ENCODE measurements at regions not wholly inside any gene's neighbourhood (a gene's known extent, or its start where the extent isn't known, plus 50 kb on each side); places are given as distances from the start of the nearest gene placed in this dataset.

DNA sequence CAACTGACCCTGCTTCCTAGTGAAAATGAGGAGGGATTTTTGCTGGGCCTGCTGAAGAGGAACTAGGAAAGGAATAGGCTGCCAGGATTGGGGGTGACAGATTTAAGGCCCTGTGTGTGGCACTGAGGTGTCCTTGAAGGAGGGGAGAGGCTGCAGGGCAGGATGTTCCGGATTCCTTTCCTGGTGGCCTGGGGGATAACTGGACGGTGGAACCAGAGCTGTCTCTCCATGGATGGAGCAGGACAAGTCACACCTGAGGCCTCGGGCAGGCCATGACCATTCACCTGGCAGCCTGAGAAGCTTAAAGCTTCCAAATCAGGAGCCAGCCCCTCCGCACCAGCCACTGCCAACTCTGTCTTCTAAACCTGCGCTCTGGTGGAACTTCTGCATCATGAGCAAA lies 56.0 kb upstream of the SLC22A23 start:
- Histone ChIP-seq H3K9me3 (no peaks in the 10 kb centered on the region), H3K4me2 (no peak overlapping the region), H3K4me3 (no peak overlapping the region), H3K27ac (no peak overlapping the region), H3K4me1 (peaks cover 26% of the 10 kb centered on the region)
- ATAC-seq (no peak), DNase-seq (ENCODE audit: low read depth in 1 of 2, low spot score in 1 of 2) (no peak), FAIRE-seq (no peak)
- 80% methylated on average over 3 of the region's 5 CpGs for WGBS (ENCODE audit: missing lambda C conversion rate)
- TF ChIP-seq POLR2A (IDR thresholded peaks at IDR 0.05; ENCODE audit: low read length) (no peak), MAFK (IDR thresholded peaks at IDR 0.05; ENCODE audit: partially characterized antibody) (no peak), RCOR1 (IDR thresholded peaks at IDR 0.05; ENCODE audit: low read depth, low read length) (no peak), ESRRA (IDR thresholded peaks at IDR 0.05; ENCODE audit: borderline replicate concordance, low read length) (no peak), JUNB (IDR thresholded peaks at IDR 0.05) (no peak), HOXA7 (CRISPR knock-in tag; IDR thresholded peaks at IDR 0.05) (no peak), HDAC2 (IDR thresholded peaks at IDR 0.05) (no peak), PHF8 (IDR thresholded peaks at IDR 0.05; ENCODE audit: borderline replicate concordance, low read depth) (no peak), CBX8 (IDR thresholded peaks at IDR 0.05) (no peak), RAD21 (conservative IDR thresholded peaks at IDR 0.05 in 1 of 2, IDR thresholded peaks at IDR 0.05 in 1 of 2) (no peak)
- TF ChIP-seq, protein P1, sequence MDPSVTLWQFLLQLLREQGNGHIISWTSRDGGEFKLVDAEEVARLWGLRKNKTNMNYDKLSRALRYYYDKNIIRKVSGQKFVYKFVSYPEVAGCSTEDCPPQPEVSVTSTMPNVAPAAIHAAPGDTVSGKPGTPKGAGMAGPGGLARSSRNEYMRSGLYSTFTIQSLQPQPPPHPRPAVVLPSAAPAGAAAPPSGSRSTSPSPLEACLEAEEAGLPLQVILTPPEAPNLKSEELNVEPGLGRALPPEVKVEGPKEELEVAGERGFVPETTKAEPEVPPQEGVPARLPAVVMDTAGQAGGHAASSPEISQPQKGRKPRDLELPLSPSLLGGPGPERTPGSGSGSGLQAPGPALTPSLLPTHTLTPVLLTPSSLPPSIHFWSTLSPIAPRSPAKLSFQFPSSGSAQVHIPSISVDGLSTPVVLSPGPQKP (IDR thresholded peaks at IDR 0.05; ENCODE audit: low read depth, low read length): no peak
- POLR2A ChIA-PET: no interaction called here
- CTCF ChIA-PET: interaction anchor here (0.8 to 3.4 kb wide), 4 partner anchors 12 to 220 kb away, joined by 3 to 11 read pairs (median 6); no protein-coding TSS in a partner anchor

DNA sequence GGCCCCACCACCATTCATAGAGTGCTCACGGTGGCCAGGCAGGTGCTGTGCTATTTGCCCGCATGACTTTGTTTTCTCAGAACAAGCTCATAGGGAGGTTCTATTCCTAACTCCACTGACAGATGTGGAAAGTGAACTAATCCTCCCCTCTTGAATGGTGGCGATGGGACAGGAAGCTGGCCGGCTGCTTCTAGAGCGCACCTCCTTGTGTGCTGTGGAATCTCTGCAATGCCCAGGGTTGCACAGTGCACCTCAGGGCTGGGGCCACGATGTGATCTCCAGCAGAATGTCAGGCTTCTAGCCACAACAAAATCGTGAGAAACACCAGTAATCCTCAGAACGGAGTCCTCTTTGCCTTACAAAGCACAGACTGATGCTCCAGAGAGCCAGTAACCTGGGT lies 53.8 kb upstream of the SLC22A23 start:
- Histone ChIP-seq H3K27ac (peak overlapping the region in 1 of 2 experiments; percentile 19; a peak in 1 of 6 replicates), H3K4me3 (no peak overlapping the region), H3K4me2 (no peak overlapping the region), H3K9me3 (no peaks in the 10 kb centered on the region), H3K4me1 (peaks cover 9% of the 10 kb centered on the region; the same call in 2 of the 3 replicates)
- 66% methylated on average over 5 of the region's 8 CpGs for WGBS (ENCODE audit: missing lambda C conversion rate)
- TF ChIP-seq MYC (IDR thresholded peaks at IDR 0.05; ENCODE audit: borderline replicate concordance, low read length): no peak
- no peak for TF ChIP-seq ZSCAN20 (CRISPR knock-in tag; IDR thresholded peaks at IDR 0.05)
- FAIRE-seq (no peak), ATAC-seq (no peak), DNase-seq (ENCODE audit: low read depth in 1 of 2, low spot score in 1 of 2) (no peak)
- ChIA-PET POLR2A (no interaction called here), CTCF (interaction anchor here (0.9 to 3.2 kb wide), 2 partner anchors 204 to 222 kb away, joined by 3 to 11 read pairs; no protein-coding TSS in a partner anchor)

DNA sequence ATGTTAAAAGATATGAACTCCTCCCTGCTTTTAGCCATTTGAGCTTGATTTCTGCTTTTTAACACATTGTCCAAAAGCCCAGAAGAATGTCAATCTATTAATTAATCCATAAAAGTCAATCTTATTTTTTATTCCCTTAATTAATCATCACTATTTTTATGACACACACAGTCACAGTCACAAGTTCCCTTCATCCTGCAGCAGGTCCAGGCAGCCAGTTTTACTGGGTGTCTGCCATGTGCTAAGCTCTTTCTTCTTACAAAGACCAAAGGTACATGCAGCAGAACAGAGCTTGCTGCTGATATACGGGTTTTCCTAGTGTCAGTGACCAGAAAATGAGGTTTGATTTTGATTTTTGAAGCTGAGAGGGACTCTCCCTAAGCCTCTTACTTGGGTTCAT lies 53.3 kb upstream of the SLC22A23 start:
- Histone ChIP-seq H3K4me3 (no peak overlapping the region), H3K9me3 (no peaks in the 10 kb centered on the region), H3K4me1 (peaks cover 9% of the 10 kb centered on the region; the same call in 2 of the 3 replicates), H3K27ac (0 out of 6 replicates have a peak overlapping the region, but pooled peaks of 1 of the 2 experiments have one; percentile 19), H3K4me2 (no peak overlapping the region)
- ChIA-PET POLR2A (no interaction called here), CTCF (interaction anchor here (3.2 kb wide), 1 partner anchor 222 kb away, joined by 11 read pairs; no protein-coding TSS in a partner anchor)
- ATAC-seq: no peak
- TF ChIP-seq, protein P2, sequence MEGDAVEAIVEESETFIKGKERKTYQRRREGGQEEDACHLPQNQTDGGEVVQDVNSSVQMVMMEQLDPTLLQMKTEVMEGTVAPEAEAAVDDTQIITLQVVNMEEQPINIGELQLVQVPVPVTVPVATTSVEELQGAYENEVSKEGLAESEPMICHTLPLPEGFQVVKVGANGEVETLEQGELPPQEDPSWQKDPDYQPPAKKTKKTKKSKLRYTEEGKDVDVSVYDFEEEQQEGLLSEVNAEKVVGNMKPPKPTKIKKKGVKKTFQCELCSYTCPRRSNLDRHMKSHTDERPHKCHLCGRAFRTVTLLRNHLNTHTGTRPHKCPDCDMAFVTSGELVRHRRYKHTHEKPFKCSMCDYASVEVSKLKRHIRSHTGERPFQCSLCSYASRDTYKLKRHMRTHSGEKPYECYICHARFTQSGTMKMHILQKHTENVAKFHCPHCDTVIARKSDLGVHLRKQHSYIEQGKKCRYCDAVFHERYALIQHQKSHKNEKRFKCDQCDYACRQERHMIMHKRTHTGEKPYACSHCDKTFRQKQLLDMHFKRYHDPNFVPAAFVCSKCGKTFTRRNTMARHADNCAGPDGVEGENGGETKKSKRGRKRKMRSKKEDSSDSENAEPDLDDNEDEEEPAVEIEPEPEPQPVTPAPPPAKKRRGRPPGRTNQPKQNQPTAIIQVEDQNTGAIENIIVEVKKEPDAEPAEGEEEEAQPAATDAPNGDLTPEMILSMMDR (IDR thresholded peaks at IDR 0.05): no peak
- TF ChIP-seq NR3C1 (IDR thresholded peaks at IDR 0.05) (no peak), CBX8 (IDR thresholded peaks at IDR 0.05) (no peak), ZC3H11A (IDR thresholded peaks at IDR 0.05) (no peak), BHLHE40 (IDR thresholded peaks at IDR 0.05; ENCODE audit: low read depth, low read length) (no peak), HOXB5 (CRISPR knock-in tag; IDR thresholded peaks at IDR 0.05) (no peak), RARB (CRISPR knock-in tag; IDR thresholded peaks at IDR 0.05) (no peak), SREBF2 (IDR thresholded peaks at IDR 0.05) (no peak), HDAC2 (IDR thresholded peaks at IDR 0.05) (no peak), EP300 (IDR thresholded peaks at IDR 0.05) (no peak)
- TF ChIP-seq, protein P3, sequence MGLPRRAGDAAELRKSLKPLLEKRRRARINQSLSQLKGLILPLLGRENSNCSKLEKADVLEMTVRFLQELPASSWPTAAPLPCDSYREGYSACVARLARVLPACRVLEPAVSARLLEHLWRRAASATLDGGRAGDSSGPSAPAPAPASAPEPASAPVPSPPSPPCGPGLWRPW (IDR thresholded peaks at IDR 0.05): no peak
- TF ChIP-seq, protein P4, sequence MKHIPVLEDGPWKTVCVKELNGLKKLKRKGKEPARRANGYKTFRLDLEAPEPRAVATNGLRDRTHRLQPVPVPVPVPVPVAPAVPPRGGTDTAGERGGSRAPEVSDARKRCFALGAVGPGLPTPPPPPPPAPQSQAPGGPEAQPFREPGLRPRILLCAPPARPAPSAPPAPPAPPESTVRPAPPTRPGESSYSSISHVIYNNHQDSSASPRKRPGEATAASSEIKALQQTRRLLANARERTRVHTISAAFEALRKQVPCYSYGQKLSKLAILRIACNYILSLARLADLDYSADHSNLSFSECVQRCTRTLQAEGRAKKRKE (CRISPR knock-in tag; IDR thresholded peaks at IDR 0.05; ENCODE audit: low read depth): no peak
- TF ChIP-seq, protein P5, sequence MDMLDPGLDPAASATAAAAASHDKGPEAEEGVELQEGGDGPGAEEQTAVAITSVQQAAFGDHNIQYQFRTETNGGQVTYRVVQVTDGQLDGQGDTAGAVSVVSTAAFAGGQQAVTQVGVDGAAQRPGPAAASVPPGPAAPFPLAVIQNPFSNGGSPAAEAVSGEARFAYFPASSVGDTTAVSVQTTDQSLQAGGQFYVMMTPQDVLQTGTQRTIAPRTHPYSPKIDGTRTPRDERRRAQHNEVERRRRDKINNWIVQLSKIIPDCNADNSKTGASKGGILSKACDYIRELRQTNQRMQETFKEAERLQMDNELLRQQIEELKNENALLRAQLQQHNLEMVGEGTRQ (IDR thresholded peaks at IDR 0.05): no peak
- no peak for FAIRE-seq
- 89% methylated on average over 1 of the region's 1 CpG for whole genome bisulfite sequencing (ENCODE audit: missing lambda C conversion rate)
- DNase-seq (ENCODE audit: low read depth in 1 of 2, low spot score in 1 of 2): no peak
